NCI-H2081 treated with DMSO at 0.1 percent for 48 hours (cell line): ENCODE measurements at regions not wholly inside any gene's neighbourhood (a gene's known extent, or its start where the extent isn't known, plus 50 kb on each side); places are given as distances from the start of the nearest gene placed in this dataset.

Experiments used
- DNase-seq: peaks from one replicate; lab custom pipeline; 2025; lab: John Stamatoyannopoulos, UW

GRCh38 chr4:28976369-28976768 is 1743.8 kb upstream of the PCDH7 start:
- no peak for DNase-seq

DNA sequence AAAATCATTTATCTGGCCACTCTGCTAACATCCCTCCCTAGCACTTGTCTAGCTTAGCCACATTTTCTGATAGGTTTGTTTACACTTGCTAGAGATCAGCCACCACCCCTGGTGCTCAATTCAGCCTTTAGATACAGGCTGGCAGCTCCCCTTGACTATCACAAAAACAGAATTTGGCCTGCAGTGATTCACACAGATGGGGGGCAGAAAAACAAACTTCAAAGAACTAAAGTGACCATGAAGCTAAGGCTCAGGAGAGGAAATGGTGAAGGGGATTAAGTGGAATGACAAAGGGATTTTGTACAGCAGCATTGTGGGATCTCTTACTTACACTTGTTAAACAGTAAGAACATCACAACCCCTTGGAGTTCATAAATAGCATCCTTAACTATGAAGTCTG is 1718.0 kb upstream of the PCDH7 start:
- no peak for DNase-seq

GRCh38 chr4:29005838-29006237 is 1714.3 kb upstream of the PCDH7 start:
- DNase-seq, result no peak

- DNase-seq, result no peak
Measured at GRCh38 chr4:29009908-29010307, 1710.3 kb upstream of the PCDH7 start.

DNA sequence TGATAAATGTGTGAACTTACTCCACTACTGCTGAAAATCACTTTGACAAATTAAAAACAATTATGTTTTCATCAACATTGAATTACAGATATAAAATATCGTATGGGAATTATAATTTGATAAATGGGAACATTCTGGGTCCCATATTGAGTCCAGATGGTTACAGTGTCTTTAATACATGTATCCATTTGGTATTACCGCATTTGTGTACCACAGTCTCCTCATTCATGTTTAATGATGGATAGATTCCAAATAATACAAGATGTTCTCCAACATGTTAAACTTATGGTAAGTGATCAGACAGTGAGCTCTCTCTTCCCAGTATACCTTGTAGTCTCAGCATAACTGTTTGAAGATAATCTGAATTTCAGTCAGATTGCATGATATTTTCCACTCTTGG is 1706.8 kb upstream of the PCDH7 start:
- DNase-seq, result no peak

- no peak for DNase-seq
Measured at GRCh38 chr4:29014555-29014954, 1705.6 kb upstream of the PCDH7 start.

GRCh38 chr4:29033703-29034102 is 1686.5 kb upstream of the PCDH7 start:
- no peak for DNase-seq

GRCh38 chr4:29037501-29037900 is 1682.7 kb upstream of the PCDH7 start:
- DNase-seq, result no peak

DNA sequence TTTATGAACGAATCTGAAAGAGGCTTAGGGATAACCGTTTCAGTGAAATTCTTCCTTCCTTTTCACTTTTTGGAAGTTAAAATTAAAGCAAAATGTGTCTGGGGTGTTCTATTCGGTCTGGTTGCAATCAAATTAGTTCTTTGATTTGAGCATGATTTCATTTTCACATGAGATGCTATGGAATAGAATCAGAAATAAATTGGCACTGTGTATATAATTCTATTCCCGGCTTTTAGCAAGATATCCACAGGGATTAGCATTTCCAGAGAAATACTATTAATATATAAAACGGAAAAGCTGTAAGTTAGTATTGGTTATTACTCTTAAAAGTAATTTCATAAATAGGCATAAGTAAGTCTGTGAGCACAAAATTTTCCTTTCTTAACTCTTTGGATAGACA is 1676.8 kb upstream of the PCDH7 start:
- no peak for DNase-seq

- no peak for DNase-seq
Measured at GRCh38 chr4:29046186-29046585, 1674.0 kb upstream of the PCDH7 start.

- DNase-seq, result no peak
Measured at GRCh38 chr4:29046781-29047180, 1673.4 kb upstream of the PCDH7 start.

DNA sequence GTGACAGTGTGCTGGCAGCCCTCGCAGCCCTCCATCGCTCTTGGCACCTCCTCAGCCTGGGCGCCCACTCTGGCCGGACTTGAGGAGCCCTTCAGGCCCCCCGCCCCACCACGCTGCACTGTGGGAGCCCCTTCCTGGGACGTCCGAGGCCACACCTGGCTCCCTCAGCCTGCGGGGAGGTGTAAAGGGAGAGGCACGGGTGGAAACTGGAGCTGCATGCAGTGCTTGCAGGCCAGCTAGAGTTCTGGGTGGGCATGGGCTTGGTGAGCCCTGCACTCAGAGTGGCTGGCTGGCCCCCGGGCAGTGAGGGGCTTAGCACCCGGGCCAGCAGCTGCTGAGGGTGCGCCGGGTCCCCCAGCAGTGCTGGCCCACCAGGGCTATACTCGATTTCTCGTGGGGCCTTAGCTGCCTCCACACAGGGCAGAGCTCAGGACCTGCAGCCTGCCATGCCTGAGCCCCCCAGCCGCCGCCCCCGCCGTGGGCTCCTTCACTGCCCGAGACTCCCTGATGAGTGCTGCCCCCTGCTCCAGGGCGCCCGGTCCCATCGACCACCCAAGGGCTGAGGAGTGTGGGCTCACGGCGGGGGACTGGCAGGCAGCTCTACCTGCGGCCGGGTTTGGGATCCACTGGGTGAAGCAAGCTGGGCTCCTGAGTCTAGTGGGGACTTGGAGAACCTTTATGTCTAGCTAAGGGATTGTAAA is 1672.7 kb upstream of the PCDH7 start:
- no peak for DNase-seq

GRCh38 chr4:29051381-29051965 is 1668.7 kb upstream of the PCDH7 start:
- DNase-seq, result no peak

DNA sequence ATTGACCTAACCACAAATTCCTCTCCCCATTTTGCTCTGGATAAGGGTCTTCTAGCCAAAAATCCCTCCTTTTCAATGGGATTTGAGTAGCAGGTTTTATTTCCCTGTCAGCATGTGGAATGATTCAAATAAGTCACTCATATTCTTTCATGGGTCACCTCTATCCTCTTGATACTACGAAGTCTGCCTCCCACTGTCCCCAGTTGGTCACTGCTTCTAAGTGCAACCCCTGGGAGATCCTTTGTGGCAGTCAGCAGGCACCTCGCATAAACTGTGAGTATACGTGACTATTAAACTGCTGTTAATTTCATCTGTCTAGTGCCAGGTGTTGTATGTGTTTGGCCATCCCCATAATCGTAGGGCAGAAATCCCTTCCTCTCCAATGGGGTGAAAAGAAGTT is 1667.9 kb upstream of the PCDH7 start:
- DNase-seq, result no peak

DNA sequence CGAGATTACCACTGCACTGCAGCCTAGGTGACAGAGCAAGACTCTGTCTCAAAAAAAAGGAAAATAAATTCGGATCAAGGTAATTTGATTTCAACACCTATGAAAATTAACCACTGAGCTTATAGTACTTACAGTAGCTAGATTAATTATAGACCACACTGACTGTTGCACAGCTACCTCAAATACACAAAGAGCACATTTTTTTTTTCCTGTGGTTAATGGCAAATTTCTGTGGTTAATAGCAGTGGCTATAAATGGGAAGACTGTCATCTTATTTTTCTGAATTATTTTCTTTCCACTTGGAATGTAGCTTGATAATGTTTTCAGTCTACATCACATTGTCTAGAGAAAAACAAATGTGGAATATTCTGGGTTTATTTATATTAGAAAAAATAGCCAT is 1661.6 kb upstream of the PCDH7 start:
- no peak for DNase-seq

DNA sequence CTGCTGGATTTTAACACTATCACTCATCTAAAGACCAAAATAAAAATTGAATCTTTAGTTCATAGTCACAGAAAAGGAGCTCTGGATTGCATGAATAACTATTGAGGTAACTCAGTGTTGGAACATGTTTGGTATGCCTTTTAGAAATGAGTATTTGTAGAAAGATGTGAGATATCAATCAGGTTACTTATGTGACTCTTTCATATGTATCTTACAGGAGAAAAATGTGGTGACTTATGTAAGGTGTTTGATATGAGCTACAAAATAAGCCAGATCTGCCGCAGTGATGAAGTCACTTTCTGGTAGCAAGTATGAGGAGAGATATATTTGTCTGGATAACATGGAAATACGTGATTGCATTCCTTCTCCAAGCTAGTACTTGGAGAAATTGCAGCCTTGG is 1653.3 kb upstream of the PCDH7 start:
- no peak for DNase-seq

DNA sequence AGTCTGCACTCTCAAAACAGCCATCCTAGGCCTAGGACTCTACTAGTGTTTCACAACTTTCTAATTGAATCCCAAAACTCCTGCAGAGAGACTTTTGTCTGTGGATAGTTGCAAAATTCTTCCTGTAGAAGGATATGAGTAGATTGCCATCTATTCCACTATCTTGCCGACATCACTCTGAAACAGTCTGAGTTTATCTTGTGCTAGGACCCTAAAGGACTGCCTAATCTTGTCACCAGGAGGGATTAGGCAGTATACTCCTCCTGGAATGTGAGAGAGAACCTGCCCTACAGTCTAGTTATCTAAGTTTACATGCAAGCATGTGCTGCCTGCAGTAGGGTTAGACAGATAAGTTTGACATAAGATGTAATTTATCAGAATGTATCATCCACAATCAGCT is 1646.6 kb upstream of the PCDH7 start:
- DNase-seq, result no peak

GRCh38 chr4:29075366-29075765 is 1644.8 kb upstream of the PCDH7 start:
- DNase-seq, result no peak

DNA sequence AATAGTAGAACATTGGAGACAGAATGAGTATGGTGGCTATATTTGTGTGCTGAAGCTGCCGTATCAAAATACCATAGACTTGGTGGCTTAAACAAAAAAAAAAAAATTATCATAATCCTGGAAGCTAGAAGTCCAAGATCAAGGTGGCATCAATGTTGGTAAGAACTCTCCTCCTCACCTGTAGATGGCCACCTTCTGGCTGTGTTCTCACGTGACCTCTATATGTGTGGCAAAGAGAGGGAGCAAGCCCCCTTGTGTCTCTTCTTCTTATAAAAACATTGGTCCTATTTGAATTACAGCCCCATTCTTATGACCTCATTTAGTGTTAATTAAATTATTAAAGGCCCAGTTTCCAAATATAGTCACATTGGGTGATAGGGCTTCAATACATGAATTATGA is 1640.9 kb upstream of the PCDH7 start:
- DNase-seq, result no peak

DNA sequence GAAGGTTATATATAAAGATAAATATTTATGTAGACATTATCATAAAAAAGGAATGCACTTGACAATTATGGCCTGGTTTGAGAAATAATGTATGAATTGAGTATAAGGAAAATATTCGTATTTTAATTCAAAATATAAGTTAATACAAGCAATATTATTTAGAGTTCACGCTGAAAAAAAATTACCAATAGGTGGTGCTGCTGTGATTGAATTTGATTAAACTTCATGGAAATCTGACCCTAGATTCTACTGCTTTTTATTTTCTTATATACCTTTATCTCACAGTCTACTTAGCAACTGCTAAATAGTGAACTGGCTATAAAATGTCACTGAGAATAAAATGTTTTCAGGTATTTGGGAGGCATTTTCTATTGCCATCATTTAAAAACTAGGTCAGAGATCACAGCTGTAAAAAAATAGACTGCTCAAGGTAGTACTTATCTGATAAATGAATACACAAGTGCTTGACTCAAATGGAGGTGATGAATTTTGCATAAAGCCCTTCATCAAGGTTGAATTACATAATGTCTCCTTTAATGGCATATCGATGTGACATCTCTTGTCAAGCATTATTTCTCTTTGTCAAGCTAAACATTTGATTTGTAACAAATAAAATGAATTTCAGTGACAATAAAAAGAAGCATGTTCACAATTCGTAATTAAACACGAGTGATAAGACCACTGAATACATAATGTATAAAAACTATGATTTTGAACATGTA is 1638.8 kb upstream of the PCDH7 start:
- DNase-seq, result no peak

DNA sequence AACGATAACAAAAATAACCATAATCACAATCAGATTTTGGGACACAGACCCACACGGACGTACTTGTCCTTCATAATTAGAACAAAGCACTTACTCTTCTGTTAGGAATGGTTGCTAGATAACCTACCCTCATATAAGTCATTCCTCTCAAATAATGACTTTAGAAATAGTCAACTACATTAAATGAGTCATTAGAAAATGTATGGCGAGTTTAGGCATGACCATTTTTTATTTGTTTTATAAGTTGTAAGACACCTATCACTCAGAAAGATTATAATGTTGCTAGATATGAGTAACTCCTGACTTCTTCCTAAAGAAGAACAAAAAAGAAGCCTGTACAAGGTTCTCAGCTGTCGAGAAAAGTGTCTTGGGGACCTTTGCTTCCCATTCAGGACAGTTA is 1637.5 kb upstream of the PCDH7 start:
- no peak for DNase-seq

DNA sequence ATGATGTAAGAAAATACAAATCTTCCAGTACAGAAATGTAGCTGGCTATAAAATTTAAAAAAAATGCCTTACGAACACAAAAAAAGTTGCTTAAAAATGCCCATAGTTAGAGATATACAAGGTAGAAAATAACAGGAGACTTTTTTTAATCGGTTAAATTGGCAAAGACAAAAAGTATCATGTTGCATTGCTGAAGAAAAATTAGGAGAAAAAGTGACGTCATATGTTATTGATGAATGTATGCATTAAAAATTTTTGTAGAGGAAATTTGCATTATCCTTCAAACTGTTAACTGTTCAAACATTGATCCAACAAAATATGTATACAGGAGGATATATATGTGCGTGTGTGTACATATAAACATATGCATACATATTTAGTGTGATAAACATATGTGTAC is 1634.4 kb upstream of the PCDH7 start:
- no peak for DNase-seq

- DNase-seq, result no peak
Measured at GRCh38 chr4:29104694-29105093, 1615.5 kb upstream of the PCDH7 start.

GRCh38 chr4:29113960-29114359 is 1606.2 kb upstream of the PCDH7 start:
- DNase-seq, result no peak
